HEK293 (cell line): ENCODE measurements at regions not wholly inside any gene's neighbourhood (a gene's known extent, or its start where the extent isn't known, plus 50 kb on each side); places are given as distances from the start of the nearest gene placed in this dataset.

ENCODE experiments used
- CTCF ChIP-seq: fragments of 450-650 bp; formaldehyde crosslinking; IDR thresholded peaks from 2 replicates; pipeline ENCODE4 v1.5.1; 2016; ENCODE audit warnings: missing biosample characterization, missing genetic modification characterization
- ELK4 ChIP-seq: IDR thresholded peaks from 2 replicates; pipeline ENCODE4 v1.6.1; 2011; ENCODE audit warnings: mild to moderate bottlenecking, low read depth, low read length, borderline replicate concordance
- GLI2 ChIP-seq: fragments of 450-650 bp; formaldehyde crosslinking; IDR thresholded peaks from 2 replicates; pipeline ENCODE4; 2017; ENCODE audit warnings: missing biosample characterization, missing genetic modification characterization, low read depth, borderline replicate concordance
- PBX3 ChIP-seq: sonication (generic); formaldehyde crosslinking; IDR thresholded peaks from 2 replicates; pipeline ENCODE4 v1.8.1; 2022; ENCODE audit warnings: mild to moderate bottlenecking, moderate library complexity, missing genetic modification reagents
- SALL2 ChIP-seq: fragments of 450-650 bp; formaldehyde crosslinking; IDR thresholded peaks from 2 replicates; pipeline ENCODE4 v1.5.0; 2017; ENCODE audit warnings: missing biosample characterization, mild to moderate bottlenecking, missing genetic modification characterization, borderline replicate concordance
- YY1 ChIP-seq: fragments of 450-650 bp; formaldehyde crosslinking; IDR thresholded peaks from 2 replicates; pipeline ENCODE4 v1.5.1; 2018; ENCODE audit warnings: missing biosample characterization, missing genetic modification characterization
- ZNF23 ChIP-seq: fragments of 450-650 bp; formaldehyde crosslinking; IDR thresholded peaks from 2 replicates; pipeline ENCODE4 v1.5.1; 2016; ENCODE audit warnings: missing biosample characterization, missing genetic modification characterization, borderline replicate concordance
- ZNF664 ChIP-seq: fragments of 450-650 bp; formaldehyde crosslinking; IDR thresholded peaks from 2 replicates; pipeline ENCODE4 v1.5.1; 2016; ENCODE audit warnings: missing biosample characterization, missing genetic modification characterization
- TF ChIP-seq, protein P1 (sequence below): fragments of 450-650 bp; formaldehyde crosslinking; IDR thresholded peaks from 2 replicates; pipeline ENCODE4 v1.5.1; 2016; ENCODE audit warnings: missing biosample characterization, missing genetic modification characterization

- TF ChIP-seq GLI2 (tag by site-specific recombination) (no peak), CTCF (tag by site-specific recombination) (no peak), PBX3 (CRISPR knock-in tag) (no peak), ELK4 (no peak), YY1 (tag by site-specific recombination) (no peak), ZNF23 (tag by site-specific recombination) (no peak), ZNF664 (tag by site-specific recombination) (no peak), SALL2 (tag by site-specific recombination) (no peak)
- TF ChIP-seq, protein P1, sequence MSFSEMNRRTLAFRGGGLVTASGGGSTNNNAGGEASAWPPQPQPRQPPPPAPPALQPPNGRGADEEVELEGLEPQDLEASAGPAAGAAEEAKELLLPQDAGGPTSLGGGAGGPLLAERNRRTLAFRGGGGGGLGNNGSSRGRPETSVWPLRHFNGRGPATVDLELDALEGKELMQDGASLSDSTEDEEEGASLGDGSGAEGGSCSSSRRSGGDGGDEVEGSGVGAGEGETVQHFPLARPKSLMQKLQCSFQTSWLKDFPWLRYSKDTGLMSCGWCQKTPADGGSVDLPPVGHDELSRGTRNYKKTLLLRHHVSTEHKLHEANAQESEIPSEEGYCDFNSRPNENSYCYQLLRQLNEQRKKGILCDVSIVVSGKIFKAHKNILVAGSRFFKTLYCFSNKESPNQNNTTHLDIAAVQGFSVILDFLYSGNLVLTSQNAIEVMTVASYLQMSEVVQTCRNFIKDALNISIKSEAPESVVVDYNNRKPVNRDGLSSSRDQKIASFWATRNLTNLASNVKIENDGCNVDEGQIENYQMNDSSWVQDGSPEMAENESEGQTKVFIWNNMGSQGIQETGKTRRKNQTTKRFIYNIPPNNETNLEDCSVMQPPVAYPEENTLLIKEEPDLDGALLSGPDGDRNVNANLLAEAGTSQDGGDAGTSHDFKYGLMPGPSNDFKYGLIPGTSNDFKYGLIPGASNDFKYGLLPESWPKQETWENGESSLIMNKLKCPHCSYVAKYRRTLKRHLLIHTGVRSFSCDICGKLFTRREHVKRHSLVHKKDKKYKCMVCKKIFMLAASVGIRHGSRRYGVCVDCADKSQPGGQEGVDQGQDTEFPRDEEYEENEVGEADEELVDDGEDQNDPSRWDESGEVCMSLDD (tag by site-specific recombination): no peak
Observed at GRCh38 chr9:89256225-89256624, 54.8 kb upstream of the CKS2 start.
